Activated CD8-positive, alpha-beta T cell treated with anti-CD3 and anti-CD28 coated beads for 36 hours (primary cell): ENCODE measurements at regions not wholly inside any gene's neighbourhood (a gene's known extent, or its start where the extent isn't known, plus 50 kb on each side); places are given as distances from the start of the nearest gene placed in this dataset.
"Not testable (repeated sequence)": the region's sequence is repeated elsewhere in the genome, so short reads cannot be mapped to it uniquely, and the experiment has no call there.

Experiments
- ATAC-seq: fragments of 200-7000 bp; cut with Tn5 transposase; one replicate; pipeline ENCODE4 v1.10.0; 2021; ENCODE audit warnings: mild to moderate bottlenecking, moderate library complexity
- CTCF ChIA-PET: fragments of 350-600 bp; sonication (Branson Sonifier 250); formaldehyde crosslinking; loops from one replicate; lab custom pipeline; 2021; ENCODE audit warnings: antibody characterized with exemption; lab: Charles Lee
- POLR2A ChIA-PET: fragments of 350-600 bp; sonication (Branson Sonifier 250); formaldehyde crosslinking; loops from one replicate; lab custom pipeline; 2021; ENCODE audit warnings: antibody characterized with exemption; lab: Charles Lee
- DNase-seq: peaks from one replicate; pipeline ENCODE4 v3.0.0-alpha.2; 2020
- H3K27ac Mint-ChIP-seq: one replicate; pipeline ENCODE4 v1.8.0; 2021; ENCODE audit warnings: mild to moderate bottlenecking, mixed read lengths
- H3K27me3 Mint-ChIP-seq: one replicate; pipeline ENCODE4 v1.8.0; 2021; ENCODE audit warnings: mixed read lengths
- H3K36me3 Mint-ChIP-seq: one replicate; pipeline ENCODE4 v1.8.0; 2021; ENCODE audit warnings: low read depth, mixed read lengths
- H3K4me1 Mint-ChIP-seq: one replicate; pipeline ENCODE4 v1.8.0; 2021; ENCODE audit warnings: low read depth, mixed read lengths
- H3K4me3 Mint-ChIP-seq: one replicate; pipeline ENCODE4 v1.8.0; 2021; ENCODE audit warnings: mild to moderate bottlenecking, moderate library complexity, mixed read lengths
- H3K9me3 Mint-ChIP-seq: one replicate; pipeline ENCODE4 v1.8.0; 2021; ENCODE audit warnings: mixed read lengths
- intact Hi-C: fragments of 100-400 bp; cut with micrococcal nuclease; formaldehyde crosslinking; loops from one replicate; pipeline ENCODE4 v1.10.0; 2022
- TF ChIP-seq, protein P1 (sequence below): fragments of 200-600 bp; IDR thresholded peaks from one replicate; pipeline ENCODE4 v1.8.0; 2022; ENCODE audit warnings: antibody characterized with exemption, mild to moderate bottlenecking

DNA sequence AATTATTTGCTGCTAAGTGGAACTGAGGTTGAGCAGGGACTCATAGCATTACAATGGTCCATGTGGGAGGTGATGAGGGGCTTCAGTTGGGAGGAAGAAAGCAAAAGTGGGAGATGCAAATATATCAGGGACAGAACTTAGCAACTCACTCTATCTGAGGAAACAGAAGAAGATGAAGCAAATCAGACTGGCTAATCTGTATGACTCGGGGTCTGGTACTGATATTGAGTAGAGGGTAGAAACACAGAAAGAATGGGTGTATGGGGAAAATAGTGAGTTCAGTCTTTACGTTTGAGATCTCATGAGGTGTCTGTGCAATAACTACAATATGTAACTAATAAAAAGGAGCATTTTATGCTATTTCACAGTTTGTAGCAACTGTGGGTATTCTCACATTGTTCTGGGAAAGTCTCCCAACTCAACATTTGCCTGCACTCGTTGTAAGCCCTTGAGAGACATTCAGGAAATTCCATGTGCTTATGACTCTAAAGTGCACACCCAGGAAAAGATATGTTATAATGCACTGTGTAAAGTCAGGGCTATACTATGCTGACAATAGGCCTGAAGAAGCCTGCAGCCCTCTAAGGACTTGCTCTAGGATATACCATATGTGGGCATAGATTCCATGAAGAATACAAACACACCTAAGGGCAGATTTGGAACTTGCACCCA is 183.5 kb downstream of the SPRY2 start:
- TF ChIP-seq, protein P1, sequence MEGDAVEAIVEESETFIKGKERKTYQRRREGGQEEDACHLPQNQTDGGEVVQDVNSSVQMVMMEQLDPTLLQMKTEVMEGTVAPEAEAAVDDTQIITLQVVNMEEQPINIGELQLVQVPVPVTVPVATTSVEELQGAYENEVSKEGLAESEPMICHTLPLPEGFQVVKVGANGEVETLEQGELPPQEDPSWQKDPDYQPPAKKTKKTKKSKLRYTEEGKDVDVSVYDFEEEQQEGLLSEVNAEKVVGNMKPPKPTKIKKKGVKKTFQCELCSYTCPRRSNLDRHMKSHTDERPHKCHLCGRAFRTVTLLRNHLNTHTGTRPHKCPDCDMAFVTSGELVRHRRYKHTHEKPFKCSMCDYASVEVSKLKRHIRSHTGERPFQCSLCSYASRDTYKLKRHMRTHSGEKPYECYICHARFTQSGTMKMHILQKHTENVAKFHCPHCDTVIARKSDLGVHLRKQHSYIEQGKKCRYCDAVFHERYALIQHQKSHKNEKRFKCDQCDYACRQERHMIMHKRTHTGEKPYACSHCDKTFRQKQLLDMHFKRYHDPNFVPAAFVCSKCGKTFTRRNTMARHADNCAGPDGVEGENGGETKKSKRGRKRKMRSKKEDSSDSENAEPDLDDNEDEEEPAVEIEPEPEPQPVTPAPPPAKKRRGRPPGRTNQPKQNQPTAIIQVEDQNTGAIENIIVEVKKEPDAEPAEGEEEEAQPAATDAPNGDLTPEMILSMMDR: no peak
- ChIA-PET POLR2A (no interaction called here), CTCF (no interaction called here)
- ATAC-seq: no peak
- H3K27me3 Mint-ChIP-seq: no peaks in the 10 kb centered on the region
- intact Hi-C loops: no loop called here
- H3K9me3 Mint-ChIP-seq: no peaks in the 10 kb centered on the region
- no peak overlapping the region for H3K27ac Mint-ChIP-seq
- H3K36me3 Mint-ChIP-seq: no peaks in the 10 kb centered on the region
- no peaks in the 10 kb centered on the region for H3K4me1 Mint-ChIP-seq
- no peak for DNase-seq
- H3K4me3 Mint-ChIP-seq: no peak overlapping the region

DNA sequence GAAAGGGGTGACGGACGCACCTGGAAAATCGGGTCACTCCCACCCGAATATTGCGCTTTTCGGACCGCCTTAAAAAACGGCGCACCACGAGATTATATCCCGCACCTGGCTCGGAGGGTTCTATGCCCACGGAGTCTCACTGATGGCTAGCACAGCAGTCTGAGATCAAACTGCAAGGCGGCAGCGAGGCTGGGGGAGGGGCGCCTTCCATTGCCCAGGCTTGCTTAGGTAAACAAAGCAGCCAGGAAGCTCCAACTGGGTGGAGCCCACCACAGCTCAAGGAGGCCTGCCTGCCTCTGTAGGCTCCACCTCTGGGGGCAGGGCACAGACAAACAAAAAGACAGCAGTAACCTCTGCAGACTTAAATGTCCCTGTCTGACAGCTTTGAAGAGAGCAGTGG is 188.8 kb downstream of the SPRY2 start:
- H3K27ac Mint-ChIP-seq, H3K9me3 Mint-ChIP-seq, H3K27me3 Mint-ChIP-seq, ATAC-seq, POLR2A ChIA-PET, DNase-seq, H3K36me3 Mint-ChIP-seq, H3K4me1 Mint-ChIP-seq, intact Hi-C loops, H3K4me3 Mint-ChIP-seq, CTCF ChIA-PET: not testable (repeated sequence)

DNA sequence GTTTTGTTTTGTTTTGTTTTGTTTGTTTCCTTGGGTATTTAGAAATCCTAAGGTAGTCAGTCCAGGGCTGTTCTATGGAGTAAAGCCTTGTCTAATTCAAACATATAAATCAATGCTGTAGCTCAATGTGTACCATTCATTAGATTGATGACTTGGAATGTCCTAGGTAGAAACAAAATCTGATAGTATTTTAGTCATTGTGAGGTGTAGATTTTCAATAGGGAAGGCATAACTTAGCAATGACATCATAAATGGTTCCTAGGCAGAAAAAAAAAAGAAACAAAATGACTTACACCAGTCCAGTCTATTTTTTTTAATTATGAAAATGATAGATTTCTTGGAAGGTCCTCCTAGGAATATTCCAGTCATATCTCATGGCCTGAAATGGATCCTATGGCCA is 189.9 kb downstream of the SPRY2 start:
- ChIA-PET CTCF (no interaction called here), POLR2A (no interaction called here)
- TF ChIP-seq, protein P1: no peak
- Mint-ChIP-seq H3K27me3 (no peaks in the 10 kb centered on the region), H3K36me3 (no peaks in the 10 kb centered on the region), H3K27ac (no peak overlapping the region), H3K4me3 (no peak overlapping the region), H3K9me3 (no peaks in the 10 kb centered on the region), H3K4me1 (no peaks in the 10 kb centered on the region)
- DNase-seq (no peak), ATAC-seq (no peak)
- intact Hi-C loops: no loop called here

DNA sequence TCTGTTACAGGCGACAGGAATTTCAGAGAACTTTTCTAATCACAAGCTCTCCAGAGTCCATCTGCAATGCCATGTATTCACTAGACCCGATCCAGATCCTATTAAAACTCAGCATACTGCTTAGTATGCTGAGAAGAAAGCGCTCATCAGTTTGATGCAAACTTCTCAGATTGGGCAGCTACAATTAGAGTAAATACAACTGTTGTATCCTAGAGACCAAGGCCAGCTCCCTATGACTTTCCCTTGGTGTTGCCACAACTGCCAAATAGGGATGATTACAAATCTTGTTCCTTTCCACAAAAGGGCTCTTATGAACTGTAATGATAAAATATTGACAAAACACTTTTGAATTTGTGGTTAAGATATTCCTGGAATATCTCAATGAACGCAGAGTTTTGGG is 191.2 kb downstream of the SPRY2 start:
- Mint-ChIP-seq H3K36me3 (no peaks in the 10 kb centered on the region), H3K9me3 (no peaks in the 10 kb centered on the region), H3K27me3 (no peaks in the 10 kb centered on the region), H3K27ac (no peak overlapping the region), H3K4me1 (no peaks in the 10 kb centered on the region), H3K4me3 (no peak overlapping the region)
- ChIA-PET POLR2A (no interaction called here), CTCF (no interaction called here)
- intact Hi-C loops: no loop called here
- ATAC-seq (no peak), DNase-seq (no peak)
- TF ChIP-seq, protein P1: no peak

DNA sequence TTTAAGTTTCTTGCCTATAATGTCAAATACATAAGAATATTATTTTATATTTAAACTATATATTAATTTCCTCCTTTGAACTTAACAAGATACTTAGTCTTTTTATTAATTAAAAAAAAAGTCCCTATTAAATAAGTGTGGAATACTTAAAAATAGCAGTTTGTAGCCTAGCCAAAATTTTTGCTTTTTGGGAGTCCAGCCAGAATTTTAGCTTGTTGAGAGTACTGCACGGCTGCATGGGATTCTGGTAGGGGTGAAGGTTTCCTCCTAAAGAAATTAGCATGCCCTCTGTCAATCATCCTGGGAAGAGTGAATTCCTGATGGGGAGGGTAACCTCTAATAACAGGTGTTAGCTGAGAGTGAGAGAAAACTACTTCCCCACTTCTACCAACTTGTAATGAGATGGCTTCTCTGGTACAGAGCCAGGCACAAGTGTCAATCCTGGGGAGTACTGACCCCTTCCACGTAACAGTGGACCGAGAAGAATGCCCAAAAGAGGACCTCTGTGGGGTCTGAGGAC is 195.7 kb downstream of the SPRY2 start:
- H3K27ac Mint-ChIP-seq: no peak overlapping the region

More for the DNA sequence above, 195.7 kb downstream of the SPRY2 start:
- no peaks in the 10 kb centered on the region for H3K36me3 Mint-ChIP-seq
- TF ChIP-seq, protein P1: no peak
- H3K9me3 Mint-ChIP-seq: no peaks in the 10 kb centered on the region
- no peaks in the 10 kb centered on the region for H3K27me3 Mint-ChIP-seq
- intact Hi-C loops: no loop called here
- DNase-seq (no peak), ATAC-seq (no peak)
- CTCF ChIA-PET: no interaction called here
- no peaks in the 10 kb centered on the region for H3K4me1 Mint-ChIP-seq
- no peak overlapping the region for H3K4me3 Mint-ChIP-seq
- POLR2A ChIA-PET: no interaction called here
